HG02798 (cell line): ENCODE measurements at regions not wholly inside any gene's neighbourhood (a gene's known extent, or its start where the extent isn't known, plus 50 kb on each side); places are given as distances from the start of the nearest gene placed in this dataset.
"Not testable (repeated sequence)": the region's sequence is repeated elsewhere in the genome, so short reads cannot be mapped to it uniquely, and the experiment has no call there.

ENCODE experiments used
- ATAC-seq: cut with Tn5 transposase; IDR thresholded peaks from one replicate; pipeline ENCODE4 v1.9.1; 2021; ENCODE audit warnings: mild to moderate bottlenecking; ENCODE audit not compliant: unreplicated experiment, poor library complexity

GRCh38 chr1:78203410-78203982, 157.7 kb downstream of the GIPC2 start:
- not testable (repeated sequence) for ATAC-seq

- no peak for ATAC-seq
Measured at GRCh38 chr1:78210175-78210574, 164.4 kb downstream of the GIPC2 start.

DNA sequence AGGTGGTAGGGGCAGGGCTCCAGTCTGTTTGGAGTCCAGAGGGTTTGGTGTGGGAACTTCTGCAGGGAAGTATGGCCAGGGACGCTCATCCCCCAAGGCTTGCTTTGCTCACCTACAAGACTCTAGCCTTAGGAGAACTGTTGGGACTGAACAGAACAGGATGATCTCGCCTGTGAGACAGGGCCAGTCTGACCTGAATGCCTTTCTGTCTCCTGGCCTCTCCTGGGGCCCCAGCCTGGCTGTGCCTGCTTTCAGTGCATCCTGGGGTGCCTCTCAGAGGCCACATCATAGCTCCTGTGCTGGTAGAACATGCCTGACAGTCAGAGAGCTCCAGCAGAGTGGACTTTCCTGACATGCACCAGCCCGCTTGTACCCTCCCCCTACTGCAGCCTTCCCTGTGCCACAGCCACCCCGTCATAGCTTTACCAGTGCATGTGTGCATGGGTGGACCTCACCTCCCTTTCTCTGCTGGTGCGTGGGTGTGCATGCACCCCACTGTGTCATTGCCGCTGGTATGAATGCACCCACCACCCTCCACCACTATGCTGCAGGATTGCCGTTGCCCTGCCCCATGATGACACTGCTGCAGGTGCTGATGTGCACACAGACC, 165.8 kb downstream of the GIPC2 start:
- no peak for ATAC-seq

GRCh38 chr1:78214334-78214733, 168.6 kb downstream of the GIPC2 start:
- no peak for ATAC-seq

GRCh38 chr1:78222225-78222959, 176.6 kb downstream of the GIPC2 start:
- no peak for ATAC-seq

- ATAC-seq: no peak
Measured at GRCh38 chr1:78222960-78223358, 177.2 kb downstream of the GIPC2 start.

- no peak for ATAC-seq
Measured at GRCh38 chr1:78223417-78224215, 177.8 kb downstream of the GIPC2 start.

DNA sequence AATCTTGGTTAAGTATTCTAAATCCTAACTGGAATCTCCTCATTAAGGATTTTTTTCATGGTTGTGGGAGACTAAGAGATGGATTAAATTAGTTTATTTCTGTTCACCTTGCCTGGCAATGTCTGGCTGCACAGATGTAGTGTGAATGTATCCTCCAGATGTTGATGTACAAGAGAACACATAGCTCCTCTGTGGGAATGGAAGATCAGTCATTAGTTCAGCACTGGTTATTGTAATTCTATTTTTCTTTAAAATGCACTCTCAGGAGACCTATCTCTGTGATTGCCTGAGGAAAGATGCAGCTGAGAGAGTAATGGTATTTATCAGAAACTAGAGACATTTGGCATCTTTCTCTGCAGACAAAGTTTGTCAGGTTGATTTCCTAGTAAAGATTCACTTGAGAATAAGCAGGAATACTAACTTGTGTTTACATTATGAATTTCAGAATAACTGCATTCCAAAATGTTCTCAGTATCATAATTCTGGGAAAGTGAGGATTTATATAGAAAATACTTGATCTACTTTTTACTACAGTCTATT, 178.6 kb downstream of the GIPC2 start:
- ATAC-seq: no peak

GRCh38 chr1:78224861-78225552, 179.2 kb downstream of the GIPC2 start:
- no peak for ATAC-seq

- no peak for ATAC-seq
Measured at GRCh38 chr1:78226784-78227183, 181.0 kb downstream of the GIPC2 start.

- no peak for ATAC-seq
Measured at GRCh38 chr1:78227705-78228635, 182.2 kb downstream of the GIPC2 start.

GRCh38 chr1:78229344-78229743, 183.6 kb downstream of the GIPC2 start:
- ATAC-seq: no peak

GRCh38 chr1:78231477-78231876, 185.7 kb downstream of the GIPC2 start:
- no peak for ATAC-seq

DNA sequence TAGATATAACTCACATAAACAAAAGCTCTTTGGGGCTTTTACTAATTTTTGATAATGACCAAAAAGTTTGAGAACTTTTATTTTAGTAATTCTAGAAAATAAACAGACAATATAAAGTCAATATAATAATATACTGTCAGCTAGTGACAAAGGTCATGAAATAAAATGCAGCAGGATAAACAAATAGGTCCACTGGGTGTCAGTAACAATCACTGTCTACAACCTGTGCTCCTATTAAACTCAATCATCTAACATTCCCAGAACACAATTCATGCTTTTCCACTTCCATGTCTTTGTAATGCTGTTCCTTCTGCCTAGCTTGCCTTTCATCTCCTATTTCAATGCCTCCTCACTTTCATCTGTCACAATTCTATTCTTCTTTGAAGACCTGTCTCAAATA, 186.1 kb downstream of the GIPC2 start:
- no peak for ATAC-seq

- no peak for ATAC-seq
Measured at GRCh38 chr1:78232630-78233029, 186.9 kb downstream of the GIPC2 start.

DNA sequence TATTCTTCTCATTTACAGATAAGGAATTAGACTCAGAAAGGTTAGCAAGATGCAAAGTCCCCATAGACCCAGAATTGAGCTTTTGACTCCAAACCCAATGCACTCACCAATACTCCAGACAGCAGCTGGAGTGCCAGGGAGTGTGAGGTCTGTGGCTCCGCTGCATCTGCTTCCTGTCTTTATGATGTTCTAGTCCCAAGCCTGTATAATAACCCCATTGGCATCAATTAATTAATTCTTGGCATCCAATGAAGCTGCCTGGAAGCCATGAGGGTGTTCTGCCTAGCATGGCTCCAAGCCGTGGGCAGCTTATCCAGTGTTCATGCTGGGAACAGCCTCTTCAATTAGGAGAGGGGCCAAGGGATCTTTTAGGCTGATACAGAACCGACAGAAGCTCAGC, 188.7 kb downstream of the GIPC2 start:
- ATAC-seq: no peak

DNA sequence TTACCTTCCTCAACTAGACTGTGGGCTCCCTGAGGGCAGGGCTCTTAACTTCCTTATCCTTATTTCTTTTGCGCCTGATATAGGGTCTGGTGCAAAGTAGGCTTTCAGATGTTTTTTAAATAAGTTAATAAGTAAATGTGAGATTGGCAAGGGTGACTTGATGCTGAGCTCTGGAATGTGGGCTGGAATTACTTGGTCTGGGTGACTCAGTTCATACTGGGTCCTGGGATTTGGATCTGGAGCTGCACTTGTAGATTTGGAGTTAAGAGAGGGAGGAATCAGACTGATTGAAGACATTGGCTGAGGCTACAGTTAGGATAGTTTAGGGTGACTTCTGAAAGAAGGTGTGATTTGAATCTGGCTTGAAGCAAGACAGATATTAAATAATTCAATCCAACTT, 190.9 kb downstream of the GIPC2 start:
- no peak for ATAC-seq

DNA sequence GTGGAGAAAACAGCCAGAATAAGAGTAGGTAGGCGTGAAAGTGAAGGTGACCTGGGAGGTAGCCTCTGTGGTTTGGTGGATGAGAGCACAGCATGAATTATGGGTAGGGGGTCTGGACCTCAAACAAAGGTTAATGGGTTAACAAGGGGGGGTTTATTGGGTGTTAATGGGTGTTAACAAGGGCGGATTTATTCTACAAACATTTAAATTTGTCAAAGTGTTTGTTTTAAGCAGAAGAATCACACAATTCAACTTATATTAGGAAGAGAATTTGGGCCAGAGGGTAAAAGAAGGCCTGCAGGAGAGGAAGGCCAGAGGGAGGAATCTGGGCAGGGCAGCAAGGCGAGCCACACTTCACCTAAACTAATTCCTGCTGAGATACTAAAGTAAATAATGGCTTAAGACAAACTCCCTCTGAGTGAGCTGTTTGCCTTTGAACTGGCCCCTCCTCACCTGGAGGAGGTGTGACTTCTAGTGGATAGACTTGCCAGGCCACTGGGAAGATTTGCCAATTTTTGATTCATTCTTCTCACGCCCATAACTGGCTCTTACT, 191.7 kb downstream of the GIPC2 start:
- ATAC-seq: no peak

- ATAC-seq: no peak
Measured at GRCh38 chr1:78240191-78240590, 194.4 kb downstream of the GIPC2 start.
